GM23338 (cell line): ENCODE measurements at regions not wholly inside any gene's neighbourhood (a gene's known extent, or its start where the extent isn't known, plus 50 kb on each side); places are given as distances from the start of the nearest gene placed in this dataset.

Experiments used
- ATAC-seq: fragments of 200-7000 bp; cut with Tn5 transposase; 3 replicates; pipeline ENCODE4 v1.9.1; 2020
- DNase-seq: peaks from one replicate; pipeline ENCODE4 v3.0.0-alpha.2; 2015; ENCODE audit warnings: low spot score
- H2AFZ ChIP-seq: fragments of 200-600 bp; sonication (generic); 2 replicates; pipeline ENCODE4 v1.8.0; 2016; ENCODE audit warnings: antibody characterized with exemption, mild to moderate bottlenecking, moderate library complexity
- H3F3A ChIP-seq: fragments of 200-600 bp; sonication (generic); replicated peaks from 2 replicates; pipeline ENCODE4 v1.8.0; 2017; ENCODE audit warnings: antibody characterized with exemption, mixed run types, low read depth
- H3K27ac ChIP-seq: fragments of 200-600 bp; sonication (generic); 2 replicates; pipeline ENCODE4 v1.6.1; 2016; ENCODE audit warnings: low read depth
- H3K27me3 ChIP-seq: fragments of 200-600 bp; sonication (generic); 2 replicates; pipeline ENCODE4 v1.8.0; 2016; ENCODE audit warnings: mild to moderate bottlenecking, mixed run types, moderate library complexity; ENCODE audit not compliant: insufficient read depth
- H3K36me3 ChIP-seq: fragments of 200-600 bp; sonication (generic); 2 replicates; pipeline ENCODE4 v1.8.0; 2016; ENCODE audit warnings: mild to moderate bottlenecking; ENCODE audit not compliant: insufficient read depth
- H3K4me1 ChIP-seq: fragments of 200-600 bp; sonication (generic); 2 replicates; pipeline ENCODE4 v1.8.0; 2016; ENCODE audit warnings: mild to moderate bottlenecking, moderate library complexity; ENCODE audit not compliant: insufficient read depth
- H3K4me2 ChIP-seq: fragments of 200-600 bp; sonication (generic); 2 replicates; pipeline ENCODE4 v1.7.1; 2017; ENCODE audit warnings: mixed run types
- H3K4me3 ChIP-seq: fragments of 200-600 bp; sonication (generic); 2 replicates; pipeline ENCODE4 v1.6.1; 2016; ENCODE audit warnings: mixed run types
- H3K79me2 ChIP-seq: fragments of 200-600 bp; sonication (generic); replicated peaks from 2 replicates; pipeline ENCODE4 v1.8.0; 2017; ENCODE audit warnings: mild to moderate bottlenecking; ENCODE audit not compliant: insufficient read depth
- H3K9me2 ChIP-seq: fragments of 200-600 bp; sonication (generic); 2 replicates; pipeline ENCODE4 v1.8.0; 2017; ENCODE audit not compliant: insufficient read depth
- H4K20me1 ChIP-seq: fragments of 200-600 bp; sonication (generic); replicated peaks from 2 replicates; pipeline ENCODE4 v1.8.0; 2017; ENCODE audit warnings: mild to moderate bottlenecking; ENCODE audit not compliant: insufficient read depth
- H3K27ac Mint-ChIP-seq: 2 replicates; pipeline ENCODE4 v1.8.0; 2020; ENCODE audit warnings: inconsistent platforms, mild to moderate bottlenecking, moderate library complexity, mixed read lengths
- H3K27me3 Mint-ChIP-seq: 3 replicates; pipeline ENCODE4 v1.8.0; 2022; ENCODE audit warnings: low read depth, mild to moderate bottlenecking, moderate library complexity, mixed read lengths, inconsistent platforms; ENCODE audit not compliant: insufficient read depth, poor library complexity
- H3K36me3 Mint-ChIP-seq: 3 replicates; pipeline ENCODE4 v1.8.0; 2021; ENCODE audit warnings: low read depth, mild to moderate bottlenecking, inconsistent platforms, moderate library complexity, mixed read lengths
- H3K4me1 Mint-ChIP-seq: 3 replicates; pipeline ENCODE4 v1.8.0; 2020; ENCODE audit warnings: mild to moderate bottlenecking, inconsistent platforms, mixed read lengths
- H3K4me3 Mint-ChIP-seq: 3 replicates; pipeline ENCODE4 v1.8.0; 2021; ENCODE audit warnings: moderate library complexity, mild to moderate bottlenecking, inconsistent platforms, mixed read lengths
- H3K9me3 Mint-ChIP-seq: 3 replicates; pipeline ENCODE4 v1.8.0; 2020; ENCODE audit warnings: moderate library complexity, mild to moderate bottlenecking, inconsistent platforms, mixed read lengths
- CREB1 ChIP-seq: fragments of 250-450 bp; sonication (Bioruptor Pico); IDR thresholded peaks from 2 replicates; pipeline ENCODE4 v1.5.0; 2020; ENCODE audit warnings: low read depth, mild to moderate bottlenecking, moderate library complexity
- CTCF ChIP-seq, 2 experiments: fragments of 200-600 bp in 1 of 2; sonication (generic) in 1 of 2; conservative IDR thresholded peaks; 2 replicates each; pipeline versions ENCODE4 v1.5.1 to v1.6.1; 2016 to 2017; ENCODE audit warnings: antibody characterized with exemption in 2 of 2, low read depth in 2 of 2, mild to moderate bottlenecking in 2 of 2, moderate library complexity in 1 of 2
- ETS1 ChIP-seq: IDR thresholded peaks from 2 replicates; pipeline ENCODE4 v1.6.1; 2016; ENCODE audit warnings: antibody characterized with exemption
- EZH2phosphoT487 ChIP-seq: fragments of 200-600 bp; sonication (generic); IDR thresholded peaks from one replicate; pipeline ENCODE4 v1.8.1; 2018; ENCODE audit warnings: antibody characterized with exemption; ENCODE audit not compliant: unreplicated experiment
- JUNB ChIP-seq: IDR thresholded peaks from one replicate; pipeline ENCODE4 v1.6.1; 2016; ENCODE audit warnings: antibody characterized with exemption; ENCODE audit not compliant: unreplicated experiment
- NANOG ChIP-seq: IDR thresholded peaks from 2 replicates; pipeline ENCODE4 v1.6.1; 2016; ENCODE audit warnings: antibody characterized with exemption, borderline replicate concordance
- POLR2AphosphoS5 ChIP-seq: IDR thresholded peaks from 2 replicates; pipeline ENCODE4 v1.6.1; 2016; ENCODE audit warnings: antibody characterized with exemption, low read depth
- ZNF114 ChIP-seq: fragments of 250-450 bp; sonication (Bioruptor Pico); IDR thresholded peaks from 2 replicates; pipeline ENCODE4 v1.5.0; 2020; ENCODE audit warnings: mild to moderate bottlenecking, moderate library complexity
- ZNF331 ChIP-seq: fragments of 250-450 bp; sonication (Bioruptor Pico); IDR thresholded peaks from 2 replicates; pipeline ENCODE4 v1.5.0; 2020; ENCODE audit warnings: low read depth, mild to moderate bottlenecking, moderate library complexity
- ZNF462 ChIP-seq: fragments of 250-450 bp; sonication (Bioruptor Pico); IDR thresholded peaks from 2 replicates; pipeline ENCODE4 v1.5.0; 2020; ENCODE audit warnings: mild to moderate bottlenecking, moderate library complexity

- Histone ChIP-seq H2AFZ (no peak overlapping the region), H4K20me1 (no peaks in the 10 kb centered on the region), H3K4me1 (no peaks in the 10 kb centered on the region), H3K79me2 (no peaks in the 10 kb centered on the region), H3K27me3 (no peaks in the 10 kb centered on the region), H3K36me3 (0 out of 2 replicates have a peak, but pooled peaks cover 5% of the 10 kb centered on the region), H3K4me2 (no peak overlapping the region), H3K9me2 (peaks cover 14% of the 10 kb centered on the region; the same call in 1 of the 2 replicates), H3F3A (no peaks in the 10 kb centered on the region), H3K27ac (no peak overlapping the region), H3K4me3 (no peak overlapping the region)
- no peaks in the 10 kb centered on the region for H3K4me1 Mint-ChIP-seq
- H3K27ac Mint-ChIP-seq, result no peak overlapping the region
- DNase-seq (no peak), ATAC-seq (no peak)
- peaks cover 17% of the 10 kb centered on the region for H3K9me3 Mint-ChIP-seq
- H3K27me3 Mint-ChIP-seq, result peaks cover 3% of the 10 kb centered on the region
- TF ChIP-seq ETS1 (no peak), ZNF462 (CRISPR knock-in tag) (no peak), CREB1 (no peak), JUNB (no peak), CTCF (conservative IDR thresholded peaks at IDR 0.05; ENCODE audit: low read depth in 2 of 2) (no peak), EZH2phosphoT487 (no peak), ZNF331 (CRISPR knock-in tag) (no peak), POLR2AphosphoS5 (no peak), NANOG (no peak), ZNF114 (CRISPR knock-in tag) (no peak)
- no peaks in the 10 kb centered on the region; the same call in 2 of the 3 replicates for H3K36me3 Mint-ChIP-seq
- no peak overlapping the region for H3K4me3 Mint-ChIP-seq
These were observed 597.3 kb upstream of the DAB2 start for GRCh38 chr5:40022057-40022456.
